ENCODE measurements at regions not wholly inside any gene's neighbourhood (a gene's known extent, or its start where the extent isn't known, plus 50 kb on each side); places are given as distances from the start of the nearest gene placed in this dataset.
"Not testable (repeated sequence)": the region's sequence is repeated elsewhere in the genome, so short reads cannot be mapped to it uniquely, and the experiment has no call there.

DNA sequence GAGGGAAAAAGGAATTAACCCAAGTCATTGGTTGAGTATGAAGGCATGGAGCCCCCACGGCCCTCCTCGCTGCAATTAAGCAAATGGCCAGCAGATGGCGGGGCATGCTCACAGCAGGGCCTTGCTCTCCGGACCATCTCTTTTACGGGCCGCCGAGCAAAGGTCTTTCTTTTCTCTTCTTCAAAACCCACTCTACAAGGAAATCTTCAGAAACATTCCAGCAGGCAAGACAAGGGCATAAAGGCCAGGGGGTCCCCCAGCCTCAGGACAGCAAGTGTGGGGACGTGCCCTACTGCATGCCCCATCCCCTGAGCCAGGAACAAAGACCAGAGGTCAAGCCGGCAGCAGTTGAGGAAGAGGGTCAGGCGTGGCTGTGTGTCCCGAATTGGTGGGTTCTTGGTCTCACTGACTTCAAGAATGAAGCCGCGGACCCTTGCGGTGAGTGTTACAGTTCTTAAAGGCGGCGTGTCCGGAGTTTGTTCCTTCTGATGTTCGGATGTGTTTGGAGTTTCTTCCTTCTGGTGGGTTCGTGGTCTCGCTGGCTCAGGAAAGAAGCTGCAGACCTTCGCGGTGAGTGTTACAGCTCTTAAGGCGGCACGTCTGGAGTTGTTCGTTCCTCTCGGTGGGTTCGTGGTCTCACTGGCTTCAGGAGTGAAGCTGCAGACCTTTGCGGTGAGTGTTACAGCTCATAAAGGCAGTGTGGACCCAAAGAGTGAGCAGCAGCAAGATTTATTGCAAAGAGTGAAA lies 59.6 kb upstream of the TOP1 start:
- TF ChIP-seq, protein P1, sequence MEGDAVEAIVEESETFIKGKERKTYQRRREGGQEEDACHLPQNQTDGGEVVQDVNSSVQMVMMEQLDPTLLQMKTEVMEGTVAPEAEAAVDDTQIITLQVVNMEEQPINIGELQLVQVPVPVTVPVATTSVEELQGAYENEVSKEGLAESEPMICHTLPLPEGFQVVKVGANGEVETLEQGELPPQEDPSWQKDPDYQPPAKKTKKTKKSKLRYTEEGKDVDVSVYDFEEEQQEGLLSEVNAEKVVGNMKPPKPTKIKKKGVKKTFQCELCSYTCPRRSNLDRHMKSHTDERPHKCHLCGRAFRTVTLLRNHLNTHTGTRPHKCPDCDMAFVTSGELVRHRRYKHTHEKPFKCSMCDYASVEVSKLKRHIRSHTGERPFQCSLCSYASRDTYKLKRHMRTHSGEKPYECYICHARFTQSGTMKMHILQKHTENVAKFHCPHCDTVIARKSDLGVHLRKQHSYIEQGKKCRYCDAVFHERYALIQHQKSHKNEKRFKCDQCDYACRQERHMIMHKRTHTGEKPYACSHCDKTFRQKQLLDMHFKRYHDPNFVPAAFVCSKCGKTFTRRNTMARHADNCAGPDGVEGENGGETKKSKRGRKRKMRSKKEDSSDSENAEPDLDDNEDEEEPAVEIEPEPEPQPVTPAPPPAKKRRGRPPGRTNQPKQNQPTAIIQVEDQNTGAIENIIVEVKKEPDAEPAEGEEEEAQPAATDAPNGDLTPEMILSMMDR (IDR thresholded peaks at IDR 0.05; ENCODE audit: poor library complexity), result peak; percentile 96
- peak overlapping the region; percentile 91 for H2AFZ ChIP-seq
- not testable (repeated sequence) for H4K20me1 ChIP-seq (ENCODE audit: insufficient read depth, poor library complexity, severe bottlenecking); H3K27me3 ChIP-seq; H3K27ac ChIP-seq; H3K9me2 ChIP-seq (replicated peaks; ENCODE audit: insufficient read depth); H3K4me1 ChIP-seq (ENCODE audit: insufficient read depth); H3K4me3 ChIP-seq; H3K79me2 ChIP-seq; H3K9me3 ChIP-seq (ENCODE audit: low read depth); H3K36me3 ChIP-seq (replicated peaks; ENCODE audit: insufficient read depth, low read depth)
- DNase-seq (ENCODE audit: low spot score), result peak; percentile 85
- H3K4me2 ChIP-seq, result peak overlapping the region; percentile 76
- WGBS (ENCODE audit: low lambda C conversion rate, missing lambda C conversion rate), result 52% methylated on average over 28 of the region's 28 CpGs

DNA sequence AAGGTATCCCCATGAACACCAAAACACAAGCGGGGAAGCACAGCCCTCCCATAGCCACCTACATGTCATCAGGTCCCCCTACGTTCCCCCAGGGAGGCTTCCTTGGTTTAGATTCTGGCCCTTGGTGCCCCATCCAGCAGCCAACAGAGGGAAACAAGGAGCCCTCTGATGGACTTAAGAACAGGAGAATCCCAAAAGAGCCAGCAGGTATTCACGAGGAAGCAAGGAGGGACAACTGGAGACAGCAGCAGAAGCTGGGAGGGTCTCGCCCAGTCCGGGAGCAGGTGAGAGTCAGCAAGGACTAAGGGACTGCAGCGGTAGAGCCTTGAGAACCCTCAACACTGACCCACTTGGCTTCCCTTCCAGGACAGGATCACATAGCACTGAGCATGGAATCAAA lies 58.4 kb upstream of the TOP1 start:
- no peaks in the 10 kb centered on the region for H3K9me2 ChIP-seq (replicated peaks; ENCODE audit: insufficient read depth)
- H3K27me3 ChIP-seq, result no peaks in the 10 kb centered on the region
- no peaks in the 10 kb centered on the region for H3K9me3 ChIP-seq (ENCODE audit: low read depth)
- no peak overlapping the region for H3K4me3 ChIP-seq
- H3K27ac ChIP-seq, result no peak overlapping the region
- no peak for DNase-seq (ENCODE audit: low spot score)
- no peak overlapping the region for H3K4me2 ChIP-seq
- WGBS (ENCODE audit: low lambda C conversion rate, missing lambda C conversion rate), result 88% methylated on average over 6 of the region's 6 CpGs
- H2AFZ ChIP-seq, result no peak overlapping the region
- no peaks in the 10 kb centered on the region for H3K4me1 ChIP-seq (ENCODE audit: insufficient read depth)
- TF ChIP-seq EZH2phosphoT487 (IDR thresholded peaks at IDR 0.05; ENCODE audit: low read depth, severe bottlenecking, unreplicated experiment) (no peak), EZH2 (IDR thresholded peaks at IDR 0.05; ENCODE audit: borderline replicate concordance) (no peak)
- TF ChIP-seq, protein P1 (IDR thresholded peaks at IDR 0.05; ENCODE audit: poor library complexity), result no peak
- H3K36me3 ChIP-seq (replicated peaks; ENCODE audit: insufficient read depth, low read depth), result no peaks in the 10 kb centered on the region
- H4K20me1 ChIP-seq (ENCODE audit: insufficient read depth, poor library complexity, severe bottlenecking), result no peaks in the 10 kb centered on the region
- H3K79me2 ChIP-seq, result no peaks in the 10 kb centered on the region

DNA sequence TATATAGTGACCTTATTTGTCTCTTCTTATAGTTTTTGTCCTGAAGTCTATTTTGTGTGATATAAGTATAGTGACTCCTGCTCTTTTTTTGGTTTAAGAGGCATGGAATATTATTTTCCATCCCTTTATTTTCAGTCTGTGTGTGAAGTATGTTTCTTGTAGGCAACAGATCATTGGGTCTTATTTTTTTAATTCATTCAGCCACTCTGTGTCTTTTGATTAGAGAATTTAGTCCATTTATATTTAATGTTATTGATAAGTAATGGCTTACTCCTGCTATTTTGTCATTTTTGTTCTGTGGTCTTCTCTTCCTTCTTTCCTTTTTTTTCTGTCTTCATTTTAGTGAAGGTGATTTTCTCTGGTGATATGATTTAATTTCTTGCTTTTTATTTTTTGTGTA lies 51.4 kb upstream of the TOP1 start:
- Histone ChIP-seq H3K36me3 (replicated peaks; ENCODE audit: insufficient read depth, low read depth) (no peaks in the 10 kb centered on the region), H3K4me1 (ENCODE audit: insufficient read depth) (no peaks in the 10 kb centered on the region), H3K9me2 (replicated peaks; ENCODE audit: insufficient read depth) (no peaks in the 10 kb centered on the region), H3K79me2 (no peaks in the 10 kb centered on the region), H2AFZ (no peak overlapping the region), H3K27ac (no peak overlapping the region), H3K4me2 (no peak overlapping the region), H3K9me3 (ENCODE audit: low read depth) (no peaks in the 10 kb centered on the region), H3K4me3 (no peak overlapping the region), H3K27me3 (no peaks in the 10 kb centered on the region), H4K20me1 (ENCODE audit: insufficient read depth, poor library complexity, severe bottlenecking) (no peaks in the 10 kb centered on the region)
- TF ChIP-seq, protein P1 (IDR thresholded peaks at IDR 0.05; ENCODE audit: poor library complexity), result no peak
- TF ChIP-seq EZH2phosphoT487 (IDR thresholded peaks at IDR 0.05; ENCODE audit: low read depth, severe bottlenecking, unreplicated experiment) (no peak), EZH2 (IDR thresholded peaks at IDR 0.05; ENCODE audit: borderline replicate concordance) (no peak)
- DNase-seq (ENCODE audit: low spot score), result no peak

DNA sequence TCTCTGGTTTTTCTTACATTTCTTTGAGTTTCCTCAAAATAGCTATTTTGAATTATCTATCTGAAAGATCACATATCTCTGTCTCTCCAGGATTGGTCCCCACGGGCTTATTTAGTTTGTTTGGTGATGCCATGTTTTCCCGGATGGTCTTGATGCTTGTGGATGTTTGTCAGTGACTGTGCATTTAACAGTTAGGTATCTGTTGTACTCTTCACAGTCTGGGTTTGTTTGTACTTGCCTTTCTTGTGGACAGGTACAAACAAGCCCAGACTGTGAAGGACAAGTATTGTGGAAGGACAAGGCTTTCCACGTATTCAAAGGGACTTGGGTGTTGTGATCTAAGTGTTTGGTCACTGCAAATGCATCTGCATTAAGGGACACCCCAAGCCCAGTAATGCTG lies 49.9 kb upstream of the TOP1 start:
- TF ChIP-seq EZH2phosphoT487 (IDR thresholded peaks at IDR 0.05; ENCODE audit: low read depth, severe bottlenecking, unreplicated experiment), result no peak
- TF ChIP-seq, protein P1 (IDR thresholded peaks at IDR 0.05; ENCODE audit: poor library complexity), result no peak
- no peak for TF ChIP-seq EZH2 (IDR thresholded peaks at IDR 0.05; ENCODE audit: borderline replicate concordance)
- Histone ChIP-seq H2AFZ (no peak overlapping the region), H3K9me3 (ENCODE audit: low read depth) (no peaks in the 10 kb centered on the region), H3K4me3 (no peak overlapping the region), H3K27ac (no peak overlapping the region), H3K79me2 (no peaks in the 10 kb centered on the region), H3K9me2 (replicated peaks; ENCODE audit: insufficient read depth) (no peaks in the 10 kb centered on the region), H3K4me1 (ENCODE audit: insufficient read depth) (no peaks in the 10 kb centered on the region), H3K4me2 (no peak overlapping the region), H4K20me1 (ENCODE audit: insufficient read depth, poor library complexity, severe bottlenecking) (no peaks in the 10 kb centered on the region), H3K27me3 (no peaks in the 10 kb centered on the region), H3K36me3 (replicated peaks; ENCODE audit: insufficient read depth, low read depth) (no peaks in the 10 kb centered on the region)
- WGBS (ENCODE audit: low lambda C conversion rate, missing lambda C conversion rate), result 85% methylated on average over 3 of the region's 3 CpGs
- no peak for DNase-seq (ENCODE audit: low spot score)

Measured in hepatocyte (in vitro differentiated cells).